ENCODE measurements at regions not wholly inside any gene's neighbourhood (a gene's known extent, or its start where the extent isn't known, plus 50 kb on each side); places are given as distances from the start of the nearest gene placed in this dataset.

DNA sequence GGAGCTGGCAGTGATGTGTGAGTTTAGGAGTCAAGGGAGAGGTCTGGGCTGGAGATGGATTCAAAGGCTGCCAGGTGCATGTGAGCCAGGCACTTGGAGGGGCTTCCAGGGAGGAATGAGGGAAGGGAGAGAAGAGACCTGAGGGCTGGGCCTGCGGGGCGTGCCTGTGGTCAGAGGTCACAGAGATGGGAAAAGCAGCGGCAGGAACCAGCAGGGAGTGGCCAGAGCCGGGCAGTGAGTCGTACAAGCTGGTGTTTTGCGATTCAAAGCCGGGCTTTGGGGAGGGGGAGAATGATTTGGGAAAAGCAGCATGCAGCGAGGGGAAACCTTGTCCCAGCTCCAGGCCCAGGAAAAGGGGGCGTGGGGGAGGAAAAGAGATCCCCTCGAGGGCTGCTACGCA lies 96.9 kb upstream of the RTL6 start:
- no peak for DNase-seq (ENCODE audit: low read depth in 1 of 2, low spot score in 1 of 2)

DNA sequence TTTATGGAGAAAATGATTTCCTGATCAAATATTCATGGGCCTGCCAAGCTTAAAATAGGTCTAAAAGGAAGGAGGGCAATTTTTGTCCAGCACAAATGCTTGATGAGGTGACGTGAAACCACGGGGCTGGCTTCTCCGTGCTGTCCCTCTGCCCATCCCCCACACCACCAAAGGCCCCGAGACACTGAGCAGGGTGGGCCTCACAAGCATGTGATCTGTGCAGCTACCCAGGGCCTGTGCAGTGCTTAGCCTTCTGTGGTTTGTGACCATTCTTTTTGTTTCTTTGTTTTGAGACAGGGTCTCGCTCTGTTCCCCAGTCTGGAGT lies 94.8 kb upstream of the RTL6 start:
- DNase-seq (ENCODE audit: low read depth in 1 of 2, low spot score in 1 of 2) = no peak

DNA sequence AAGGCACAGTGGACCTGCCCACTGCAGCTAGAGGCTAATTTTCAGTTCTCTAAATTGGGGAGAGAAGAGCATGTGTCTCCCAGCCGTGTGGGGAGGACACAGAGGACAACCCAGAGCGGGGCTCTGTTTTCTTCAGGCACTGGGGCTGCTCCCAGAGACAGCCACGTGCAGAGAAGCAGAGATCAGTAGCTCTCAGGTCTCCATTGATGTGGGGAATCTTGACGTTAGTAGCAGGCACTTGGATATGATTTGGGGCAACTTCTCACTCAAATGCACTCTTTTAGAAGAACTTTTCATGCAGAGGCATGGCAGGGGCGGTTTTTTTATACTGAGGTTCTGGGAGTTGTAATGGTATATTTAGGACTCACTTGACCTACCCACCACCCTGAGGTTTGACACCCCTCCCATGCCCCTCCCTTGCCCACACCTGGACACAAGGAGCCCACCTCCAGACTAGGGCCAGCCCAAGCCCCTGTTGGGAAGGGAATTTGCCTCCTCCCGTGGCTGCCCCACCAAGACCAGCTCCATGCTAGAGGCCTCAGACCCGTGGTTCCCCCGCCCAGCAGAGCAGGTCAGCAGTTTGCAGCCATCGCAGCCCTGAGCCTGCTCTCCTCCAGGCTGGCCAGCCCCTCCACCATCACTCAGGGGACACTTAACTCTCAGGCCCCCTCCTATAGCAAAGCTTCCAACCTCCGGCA lies 94.2 kb upstream of the RTL6 start:
- DNase-seq (ENCODE audit: low read depth in 1 of 2, low spot score in 1 of 2) = no peak

DNA sequence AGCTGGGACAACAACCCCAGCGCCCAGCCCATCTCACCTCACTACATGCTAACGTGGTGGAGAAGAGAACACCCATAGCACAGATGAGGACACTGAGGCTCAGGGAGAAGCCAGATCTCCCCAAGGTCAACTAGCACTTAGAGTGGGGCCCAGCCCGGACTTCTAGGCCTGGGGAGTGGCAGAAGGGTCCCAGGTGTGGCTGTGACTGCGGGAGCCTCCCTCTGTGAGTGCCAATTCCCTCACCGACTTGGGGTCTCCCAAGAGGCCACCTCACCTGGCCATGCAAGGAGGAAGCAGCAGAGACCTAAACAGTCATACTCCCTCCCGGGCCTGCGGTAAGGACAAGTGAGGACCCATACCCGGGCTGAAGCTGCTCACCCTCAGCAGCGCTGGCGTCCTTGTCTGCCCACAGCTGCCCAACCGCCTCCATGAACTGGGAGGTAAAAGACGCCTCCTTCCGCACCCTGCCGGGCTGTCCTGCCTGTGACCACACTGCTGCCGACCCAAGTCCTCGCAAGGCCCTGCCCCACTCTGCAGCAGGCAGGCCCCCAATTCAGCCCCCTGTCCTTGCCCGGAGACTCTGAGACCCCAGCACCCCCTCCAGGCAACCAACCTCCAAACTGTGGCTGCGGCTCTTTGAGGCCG lies 93.2 kb upstream of the RTL6 start:
- DNase-seq (ENCODE audit: low read depth in 1 of 2, low spot score in 1 of 2) = no peak

DNA sequence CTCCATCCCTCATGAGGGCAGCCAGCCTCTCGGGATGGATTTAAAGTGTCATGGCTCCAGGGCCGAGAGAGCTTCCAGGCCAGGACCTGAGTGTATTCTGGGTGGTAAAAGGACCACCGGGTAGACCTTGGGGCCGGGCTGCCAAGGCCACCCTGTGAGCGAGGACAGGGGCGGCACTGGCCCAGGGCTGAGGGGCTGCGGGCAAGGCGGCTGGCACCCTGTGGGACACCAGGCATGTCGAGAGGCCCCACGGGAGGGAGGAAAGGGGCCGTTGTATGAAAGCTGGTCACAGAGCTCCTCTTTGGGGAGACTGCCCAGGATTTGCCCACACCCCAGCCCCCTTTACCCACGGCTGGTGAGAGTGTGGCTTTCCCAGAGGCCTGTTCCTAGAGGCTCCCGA lies 92.3 kb upstream of the RTL6 start:
- no peak for DNase-seq (ENCODE audit: low read depth in 1 of 2, low spot score in 1 of 2)

DNA sequence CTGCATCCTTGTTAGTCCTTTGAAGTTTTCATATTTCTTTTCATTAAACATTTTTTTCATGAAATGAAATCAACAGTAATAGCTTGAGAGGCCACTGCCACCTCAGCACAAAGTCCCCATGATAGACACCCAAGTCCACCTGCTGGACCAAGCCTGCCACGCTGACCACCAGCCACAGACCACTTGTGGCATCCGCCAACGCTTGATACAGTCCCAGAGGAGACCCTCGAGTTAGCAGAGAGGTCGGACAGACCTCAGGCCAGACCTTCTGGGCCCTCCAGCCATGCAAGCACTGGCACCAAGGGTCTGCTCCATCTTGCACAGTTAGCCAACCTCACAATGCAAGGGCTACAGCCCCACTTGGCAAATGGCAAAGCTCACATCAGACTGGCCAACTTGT lies 91.8 kb upstream of the RTL6 start:
- DNase-seq (ENCODE audit: low read depth in 1 of 2, low spot score in 1 of 2) = no peak

DNA sequence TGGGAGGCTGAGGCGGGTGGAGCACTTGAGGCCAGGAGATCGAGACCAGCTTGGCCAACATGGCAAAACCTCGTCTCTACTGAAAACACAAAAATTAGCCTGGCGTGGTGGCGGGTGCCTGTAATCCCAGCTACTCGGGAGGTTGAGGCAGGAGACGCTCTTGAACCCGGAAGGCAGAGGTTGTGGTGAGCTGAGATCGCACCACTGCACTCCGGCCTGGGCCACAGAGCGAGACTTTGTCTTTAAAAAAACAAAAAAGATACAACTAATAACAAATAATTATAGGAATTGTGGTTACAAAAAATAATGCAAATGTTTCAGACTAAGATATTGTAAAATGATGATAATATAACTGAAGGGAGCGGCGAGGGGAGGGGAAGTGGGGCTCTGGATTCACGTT lies 90.3 kb upstream of the RTL6 start:
- DNase-seq (ENCODE audit: low read depth in 1 of 2, low spot score in 1 of 2) = no peak

DNA sequence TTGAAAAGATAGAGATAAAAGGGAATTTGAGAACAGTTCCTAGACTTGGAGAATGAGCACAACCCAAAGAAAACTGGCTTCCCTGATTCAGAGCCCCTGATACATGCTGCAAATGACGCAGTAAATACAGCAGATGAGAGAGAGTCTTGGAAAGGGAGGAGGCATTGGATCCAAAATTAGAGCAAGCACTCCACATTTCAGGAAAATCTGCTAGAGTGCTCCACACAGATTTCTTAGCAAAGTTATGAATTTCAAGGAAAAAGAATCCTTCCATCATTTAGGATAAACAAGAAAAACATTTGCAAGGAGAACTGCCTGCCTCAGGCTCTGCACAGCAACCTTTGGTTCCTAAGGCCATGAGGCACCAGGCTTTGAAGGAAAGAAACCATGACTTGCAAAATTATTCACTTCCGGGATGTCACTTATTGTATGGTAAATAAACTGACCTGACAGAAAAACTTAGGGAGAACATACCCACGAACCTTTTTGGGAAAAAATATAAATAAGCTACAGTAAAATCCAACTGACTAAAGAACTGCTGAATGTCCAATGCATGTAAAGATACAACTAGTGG lies 89.8 kb upstream of the RTL6 start:
- no peak for DNase-seq (ENCODE audit: low read depth in 1 of 2, low spot score in 1 of 2)

DNA sequence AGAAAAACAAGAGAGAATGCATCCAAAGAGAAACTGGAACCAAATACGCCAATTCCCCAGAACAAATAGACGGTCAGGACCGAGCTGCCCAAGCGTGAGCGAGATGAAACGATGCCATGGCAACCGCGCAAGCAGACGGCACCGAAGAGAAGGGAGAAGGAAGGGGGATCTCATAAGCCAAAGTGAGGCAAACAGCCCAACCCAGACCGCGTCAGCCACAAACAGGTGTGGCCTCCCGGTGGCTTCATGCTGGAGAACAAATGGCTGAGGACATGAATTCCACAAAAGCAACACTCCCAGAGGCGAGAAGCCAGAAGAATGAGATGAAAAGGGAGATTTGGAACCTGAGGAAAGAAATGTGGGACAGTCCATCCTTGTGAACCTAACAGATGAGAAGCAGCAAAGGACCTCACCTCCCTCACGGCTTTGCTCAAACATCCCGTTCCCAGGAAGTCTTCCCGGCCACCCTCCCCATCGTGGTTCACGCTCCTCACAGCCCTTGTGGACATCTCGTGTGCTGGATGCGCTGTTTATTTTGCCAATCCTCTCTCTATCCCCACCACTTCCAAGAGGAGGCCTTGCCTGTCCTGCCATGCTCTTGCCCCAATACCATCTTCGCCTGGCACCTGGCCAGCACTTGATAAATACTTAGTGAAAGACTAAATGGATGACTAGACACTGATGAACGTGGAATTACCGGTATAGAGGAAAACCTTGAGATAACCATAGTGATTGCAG lies 89.1 kb upstream of the RTL6 start:
- DNase-seq (ENCODE audit: low read depth in 1 of 2, low spot score in 1 of 2) = no peak

DNA sequence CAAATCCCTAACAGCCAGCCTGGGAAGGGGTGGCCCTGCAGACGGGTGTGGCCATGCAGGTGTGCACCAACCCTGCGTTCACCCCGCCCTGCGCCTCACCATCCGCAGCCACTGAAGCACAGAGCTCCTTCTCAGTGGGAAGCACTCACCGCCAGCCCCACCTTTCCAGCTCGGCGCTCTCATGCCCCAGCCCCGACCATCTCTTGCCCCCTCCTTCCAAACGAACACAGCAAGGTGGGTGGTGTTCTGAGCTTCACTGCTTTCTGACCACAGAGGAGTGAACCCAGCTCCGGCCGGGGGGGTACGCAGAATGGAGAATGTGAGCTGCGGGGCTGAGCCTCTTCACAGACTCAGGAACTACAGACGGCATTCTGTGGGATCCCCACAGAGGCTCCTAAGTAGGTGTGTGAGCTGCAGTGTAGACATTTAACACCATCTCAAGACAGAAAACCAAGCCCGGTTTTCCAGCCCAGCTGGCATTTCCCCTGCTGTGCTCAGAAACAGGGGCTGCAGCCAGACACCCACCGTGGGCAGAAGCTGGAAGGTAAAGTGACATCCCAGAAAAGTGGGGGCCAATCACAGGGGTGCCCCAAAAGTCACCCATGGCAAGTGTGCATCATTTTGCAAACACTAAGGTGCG lies 88.4 kb upstream of the RTL6 start:
- no peak for DNase-seq (ENCODE audit: low read depth in 1 of 2, low spot score in 1 of 2)

DNA sequence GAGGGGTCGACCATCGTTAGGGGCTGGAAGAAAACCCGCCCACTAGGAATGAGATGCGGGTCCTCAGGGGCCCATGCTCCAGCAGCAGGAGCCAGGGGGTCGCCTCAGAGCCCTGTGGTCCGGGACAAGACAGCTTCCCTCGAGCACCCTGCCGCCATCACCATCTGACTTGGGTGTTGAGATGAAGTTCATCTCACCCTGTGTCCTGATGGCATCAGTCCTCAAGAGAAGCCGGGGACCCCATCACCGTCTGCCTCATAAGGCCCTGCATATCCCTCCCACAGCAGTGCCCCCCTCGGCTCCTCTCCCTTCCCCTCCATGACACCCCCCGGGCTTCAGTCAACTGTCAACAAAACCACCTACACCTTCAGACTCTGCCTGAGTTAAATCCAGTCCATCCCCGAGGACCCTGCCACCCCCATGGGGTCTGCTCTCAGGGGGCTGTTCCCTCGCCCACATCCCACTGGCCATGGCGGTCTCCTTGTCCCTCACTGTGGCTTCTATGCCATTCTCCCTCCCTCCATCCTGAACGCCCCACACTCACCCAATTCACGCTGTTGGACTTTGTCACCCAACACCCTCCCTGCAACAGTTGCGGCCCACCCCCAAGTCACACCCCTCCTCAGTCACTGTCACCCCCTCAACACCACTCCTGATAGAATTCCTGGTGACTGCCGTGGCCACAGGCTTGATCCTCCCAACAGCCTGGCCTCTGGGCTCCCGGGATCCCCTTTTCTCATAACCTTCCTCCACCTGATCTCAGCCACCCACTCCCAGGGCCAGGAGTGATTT lies 87.7 kb upstream of the RTL6 start:
- DNase-seq (ENCODE audit: low read depth in 1 of 2, low spot score in 1 of 2) = no peak

DNA sequence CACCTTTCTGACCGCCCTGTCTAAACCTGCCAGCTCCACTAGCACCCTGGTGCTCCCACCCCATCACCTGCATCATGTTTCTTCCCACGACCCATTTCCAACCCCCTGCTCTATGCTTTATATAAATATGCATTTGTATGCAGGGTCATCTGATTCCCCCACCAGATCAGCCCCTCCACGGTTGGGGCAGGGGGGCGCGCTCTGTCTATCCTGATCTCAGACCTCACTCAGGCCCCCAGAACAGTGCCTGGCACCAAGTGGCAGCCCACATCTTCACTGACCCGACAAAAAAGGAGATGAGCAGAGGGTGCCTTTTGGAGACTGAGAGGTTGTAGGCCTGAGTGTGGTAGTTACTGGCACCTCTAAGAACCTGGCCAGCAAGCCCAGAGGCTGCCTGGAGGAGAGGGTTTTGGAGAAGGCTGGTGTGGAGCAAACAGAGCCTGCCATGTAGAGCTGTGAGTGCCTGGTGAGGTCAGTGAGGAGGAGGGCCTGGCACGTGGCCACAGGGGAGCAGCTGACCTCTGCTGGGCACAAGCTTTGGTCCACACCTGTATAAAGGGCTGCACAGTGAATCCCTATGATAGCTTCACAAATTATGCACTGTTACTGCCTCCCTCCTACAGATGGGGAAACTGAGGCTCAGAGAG lies 86.3 kb upstream of the RTL6 start:
- DNase-seq (ENCODE audit: low read depth in 1 of 2, low spot score in 1 of 2) = no peak

DNA sequence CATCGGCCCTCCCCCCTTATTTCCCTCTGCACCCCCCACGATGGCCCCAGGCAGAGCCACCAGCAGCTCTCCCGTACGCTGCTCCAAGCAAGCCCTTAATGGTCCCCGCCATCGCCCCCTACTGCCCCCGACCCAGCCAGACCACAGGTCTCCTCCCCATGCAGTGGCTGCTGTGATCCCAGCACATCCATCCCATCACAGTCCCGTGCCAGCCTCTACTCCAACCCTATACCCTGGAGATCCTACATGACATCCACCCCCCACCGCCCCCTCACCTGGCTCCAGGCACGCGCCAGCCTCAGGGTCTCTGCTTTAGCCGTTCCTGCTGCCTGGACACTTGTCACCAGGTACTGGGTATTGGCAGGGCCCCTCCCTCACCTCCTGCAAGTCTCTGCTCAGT lies 85.8 kb upstream of the RTL6 start:
- no peak for DNase-seq (ENCODE audit: low read depth in 1 of 2, low spot score in 1 of 2)

DNA sequence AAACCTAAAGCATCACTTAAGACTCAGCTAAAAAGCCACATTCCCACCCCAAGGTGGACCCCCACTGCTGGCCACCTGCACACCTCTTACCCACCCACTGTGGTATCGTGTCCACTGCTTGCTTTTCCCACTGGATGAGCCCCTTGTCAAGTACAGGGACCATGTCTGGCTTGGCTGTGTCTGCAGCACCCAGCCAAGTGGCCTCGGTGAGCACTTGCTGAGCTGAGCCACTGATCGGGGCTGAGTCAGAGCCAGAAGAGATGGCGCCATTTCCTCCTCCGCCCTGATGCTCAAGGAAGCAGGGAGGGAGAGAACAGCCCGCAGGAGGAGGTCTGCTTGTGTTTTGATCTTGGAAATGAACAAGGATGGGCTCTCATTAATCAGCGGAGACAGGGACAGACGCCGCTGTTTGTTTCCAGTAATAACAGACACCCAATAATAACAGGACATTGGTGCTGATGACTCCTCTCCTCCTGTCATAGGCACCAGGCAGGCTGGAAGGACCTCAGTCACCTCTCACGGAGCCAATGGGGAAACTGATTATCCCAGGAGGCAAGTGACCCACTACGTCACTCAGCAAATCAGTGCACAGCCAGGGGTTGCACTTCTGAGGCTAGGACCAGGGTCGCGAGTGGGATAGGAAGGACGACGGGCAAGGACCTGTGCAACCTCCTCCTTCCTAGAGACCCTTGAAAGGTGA lies 85.2 kb upstream of the RTL6 start:
- DNase-seq (ENCODE audit: low read depth in 1 of 2, low spot score in 1 of 2) = no peak

DNA sequence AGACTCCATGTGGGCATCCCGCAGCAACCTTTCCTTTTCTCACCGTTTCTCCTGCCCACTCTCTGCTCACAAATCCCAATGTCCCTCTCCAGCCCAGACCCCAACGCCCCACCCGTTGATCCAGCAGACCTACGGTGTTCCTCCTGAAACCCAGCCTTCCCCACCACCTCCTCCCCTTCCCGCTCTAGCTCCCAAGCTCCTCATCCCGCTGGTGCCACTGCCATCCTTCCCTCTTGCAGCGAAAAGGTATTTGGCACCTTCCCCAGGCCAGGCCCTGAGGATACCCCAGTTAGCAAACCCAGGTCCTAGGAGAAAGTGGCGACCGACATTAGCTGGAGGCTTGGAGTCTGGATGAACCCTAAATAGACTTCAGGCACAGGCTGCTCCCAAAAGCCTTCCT lies 84.0 kb upstream of the RTL6 start:
- DNase-seq (ENCODE audit: low read depth in 1 of 2, low spot score in 1 of 2) = no peak

DNA sequence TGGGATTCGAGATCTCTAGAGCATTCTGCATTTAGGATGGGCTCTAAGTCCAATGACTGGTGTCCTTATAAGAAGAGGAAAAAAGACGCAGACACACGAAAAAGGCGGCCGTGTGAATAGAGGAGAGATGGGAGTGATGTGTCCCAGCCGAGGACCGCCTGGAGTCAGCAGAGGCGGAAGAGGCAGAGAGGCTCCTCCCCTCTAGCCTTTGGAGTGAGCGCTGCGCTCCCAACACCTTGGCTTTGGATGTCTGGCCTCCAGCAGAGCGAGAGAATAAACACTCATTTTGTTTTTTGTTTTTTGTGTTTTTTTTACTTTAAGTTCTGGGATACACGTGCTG lies 83.0 kb upstream of the RTL6 start:
- no peak for DNase-seq (ENCODE audit: low read depth in 1 of 2, low spot score in 1 of 2)

DNA sequence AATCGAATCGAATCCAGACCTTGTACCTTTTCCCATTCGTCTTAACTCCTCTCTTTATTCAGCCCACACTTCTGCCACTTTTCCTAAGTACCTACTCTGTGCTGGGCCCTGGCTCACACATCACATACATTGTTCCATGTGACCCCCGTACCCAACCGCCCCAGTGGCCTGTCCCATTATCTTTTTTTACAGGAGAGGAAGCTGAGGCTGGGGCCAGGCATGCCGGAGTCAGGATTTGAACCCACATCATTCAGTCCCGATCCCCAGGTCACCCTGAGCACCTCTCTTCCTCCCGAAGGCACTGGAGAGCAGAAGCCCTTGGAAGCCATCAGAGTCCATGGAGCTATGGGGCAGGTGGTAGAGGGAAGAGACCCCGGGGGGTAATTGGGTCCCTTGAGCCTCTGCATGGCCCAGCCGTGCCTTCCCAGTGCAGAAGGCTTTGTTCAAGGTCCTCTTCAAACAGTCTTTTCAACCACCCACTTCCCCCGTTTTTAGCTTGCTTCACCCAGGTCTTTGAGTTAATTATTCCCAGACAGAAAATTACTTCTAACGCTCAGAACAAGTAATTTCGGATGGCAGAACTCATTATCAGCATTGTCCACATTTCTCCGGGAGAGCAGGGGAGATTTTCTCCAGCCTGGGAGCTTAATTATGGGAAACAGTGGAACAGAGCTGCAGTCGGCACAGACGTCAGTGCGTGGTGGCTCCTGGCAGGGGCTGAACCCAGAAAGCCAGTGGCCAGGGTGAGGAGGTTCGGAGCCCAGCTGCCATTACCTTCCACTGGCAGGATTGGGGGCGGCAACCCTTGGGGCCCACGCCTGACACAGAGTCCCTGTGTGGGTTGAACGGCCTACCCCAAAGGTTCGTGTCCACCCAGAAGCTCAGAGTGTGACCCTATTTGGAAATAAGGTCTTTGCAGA lies 82.4 kb upstream of the RTL6 start:
- no peak for DNase-seq (ENCODE audit: low read depth in 1 of 2, low spot score in 1 of 2)

DNA sequence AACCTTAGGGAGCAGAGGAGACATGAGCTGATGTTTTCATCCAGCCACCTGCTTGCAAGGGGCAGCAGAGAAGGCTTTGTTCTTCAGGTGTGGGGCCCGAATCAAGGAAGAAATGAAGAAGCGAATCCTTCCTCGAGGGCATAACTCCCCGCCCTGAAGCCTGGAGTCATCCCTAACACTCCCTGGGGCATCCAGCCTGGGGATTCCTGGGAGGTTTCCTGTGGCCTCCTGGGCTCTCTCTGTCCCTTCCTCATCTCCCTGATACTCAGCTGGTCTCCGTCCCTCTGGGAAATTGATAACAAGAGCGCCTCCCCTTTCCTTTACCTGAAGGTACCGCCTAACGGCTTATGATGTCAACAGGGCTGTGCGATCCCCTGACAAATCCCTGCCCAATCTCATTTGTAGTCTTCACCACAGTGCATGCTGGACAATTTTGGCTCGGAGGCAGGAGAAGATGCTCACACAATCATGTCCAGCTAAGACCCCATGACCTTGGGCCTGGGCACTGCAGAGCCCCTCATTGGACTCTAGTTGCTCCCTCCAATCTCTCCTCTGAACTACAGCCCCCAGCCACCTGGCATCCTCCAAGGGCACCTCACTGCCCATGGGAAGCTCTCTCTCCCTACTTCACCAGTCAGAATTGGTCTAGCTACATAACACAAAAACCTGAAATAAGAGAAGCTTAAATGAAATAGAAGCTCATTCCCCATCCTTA lies 80.6 kb upstream of the RTL6 start:
- DNase-seq (ENCODE audit: low read depth in 1 of 2, low spot score in 1 of 2) = no peak

DNA sequence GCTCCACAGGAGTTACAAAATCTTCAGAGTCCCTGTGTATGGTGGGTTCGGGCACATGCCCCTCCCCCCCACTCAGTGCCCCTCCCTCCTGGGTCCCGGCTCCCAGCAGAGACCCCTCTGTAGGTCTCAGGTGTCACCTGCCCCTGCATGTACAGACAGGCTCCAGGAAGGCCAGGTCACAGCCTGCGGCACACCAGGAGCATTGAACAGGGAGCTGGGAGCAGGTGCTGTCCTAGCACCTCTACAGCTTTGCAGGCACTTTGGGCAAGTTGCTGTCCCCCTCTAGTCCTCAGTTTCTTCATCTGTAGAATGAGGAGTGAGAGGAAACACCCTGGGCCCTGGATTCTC lies 80.1 kb upstream of the RTL6 start:
- DNase-seq (ENCODE audit: low read depth in 1 of 2, low spot score in 1 of 2) = no peak

Measured in activated CD4-positive, alpha-beta T cell treated with anti-CD3 and anti-CD28 coated beads, Interleukin-2, amount 50 U/mL, for 24 hours (primary cell).